ENCODE measurements at regions not wholly inside any gene's neighbourhood (a gene's known extent, or its start where the extent isn't known, plus 50 kb on each side); places are given as distances from the start of the nearest gene placed in this dataset.
"Not testable (repeated sequence)": the region's sequence is repeated elsewhere in the genome, so short reads cannot be mapped to it uniquely, and the experiment has no call there.

- no peak for DNase-seq (ENCODE audit: low read depth in 6 of 9, low spot score in 9 of 9)
- H3K27me3 ChIP-seq (ENCODE audit: control insufficient read depth in 2 of 2, insufficient read depth in 1 of 2, low read length in 1 of 2), result no peaks in the 10 kb centered on the region
- no peak overlapping the region for H3K27ac ChIP-seq (ENCODE audit: low read depth in 1 of 2, low read length in 1 of 2)
- H3K9me3 ChIP-seq (ENCODE audit: control insufficient read depth in 2 of 2, insufficient read depth in 1 of 2, low read length in 1 of 2), result peaks cover 0 to 3% of the 10 kb centered on the region in 2 donors
- no peak overlapping the region for H3K4me3 ChIP-seq (ENCODE audit: low read length in 2 of 2)
- H3K4me1 ChIP-seq (ENCODE audit: control insufficient read depth in 2 of 2, insufficient read depth in 2 of 2, low read length in 2 of 2), result no peaks in the 10 kb centered on the region
- H3K36me3 ChIP-seq (ENCODE audit: control insufficient read depth in 2 of 2, insufficient read depth in 2 of 2, low read length in 1 of 2), result no peaks in the 10 kb centered on the region
Observed at GRCh38 chr5:114859438-114859735, 310.3 kb downstream of the TRIM36 start.

GRCh38 chr5:114858665-114859437 lies 310.9 kb downstream of the TRIM36 start:
- no peak overlapping the region for H3K4me3 ChIP-seq (ENCODE audit: low read length in 2 of 2)

GRCh38 chr5:114857941-114858551 lies 311.7 kb downstream of the TRIM36 start:
- H3K27ac ChIP-seq (ENCODE audit: low read depth in 1 of 2, low read length in 1 of 2), result no peak overlapping the region
- H3K36me3 ChIP-seq (ENCODE audit: control insufficient read depth in 2 of 2, insufficient read depth in 2 of 2, low read length in 1 of 2), result no peaks in the 10 kb centered on the region
- H3K4me3 ChIP-seq (ENCODE audit: low read length in 2 of 2), result no peak overlapping the region
- peak in 1 of 9 donors; percentile 11 for DNase-seq (ENCODE audit: low read depth in 6 of 9, low spot score in 9 of 9)
- 41% methylated on average over 22 of the region's 22 CpGs for WGBS
- H3K4me1 ChIP-seq (ENCODE audit: control insufficient read depth in 2 of 2, insufficient read depth in 2 of 2, low read length in 2 of 2), result no peaks in the 10 kb centered on the region
- no peaks in the 10 kb centered on the region for H3K27me3 ChIP-seq (ENCODE audit: control insufficient read depth in 2 of 2, insufficient read depth in 1 of 2, low read length in 1 of 2)
- no peaks in the 10 kb centered on the region for H3K9me3 ChIP-seq (ENCODE audit: control insufficient read depth in 2 of 2, insufficient read depth in 1 of 2, low read length in 1 of 2)

More at GRCh38 chr5:114858665-114859437, 310.9 kb downstream of the TRIM36 start:
- H3K36me3 ChIP-seq (ENCODE audit: control insufficient read depth in 2 of 2, insufficient read depth in 2 of 2, low read length in 1 of 2), result no peaks in the 10 kb centered on the region
- DNase-seq (ENCODE audit: low read depth in 6 of 9, low spot score in 9 of 9), result no peak
- H3K27me3 ChIP-seq (ENCODE audit: control insufficient read depth in 2 of 2, insufficient read depth in 1 of 2, low read length in 1 of 2), result no peaks in the 10 kb centered on the region
- H3K4me1 ChIP-seq (ENCODE audit: control insufficient read depth in 2 of 2, insufficient read depth in 2 of 2, low read length in 2 of 2), result no peaks in the 10 kb centered on the region
- no peak overlapping the region for H3K27ac ChIP-seq (ENCODE audit: low read depth in 1 of 2, low read length in 1 of 2)
- 92% methylated on average over 7 of the region's 7 CpGs for WGBS
- no peaks in the 10 kb centered on the region for H3K9me3 ChIP-seq (ENCODE audit: control insufficient read depth in 2 of 2, insufficient read depth in 1 of 2, low read length in 1 of 2)

- not testable (repeated sequence) for H3K36me3 ChIP-seq (ENCODE audit: control insufficient read depth in 2 of 2, insufficient read depth in 2 of 2, low read length in 1 of 2); H3K9me3 ChIP-seq (ENCODE audit: control insufficient read depth in 2 of 2, insufficient read depth in 1 of 2, low read length in 1 of 2); H3K27me3 ChIP-seq (ENCODE audit: control insufficient read depth in 2 of 2, insufficient read depth in 1 of 2, low read length in 1 of 2); H3K4me3 ChIP-seq (ENCODE audit: low read length in 2 of 2); H3K4me1 ChIP-seq (ENCODE audit: control insufficient read depth in 2 of 2, insufficient read depth in 2 of 2, low read length in 2 of 2); DNase-seq (ENCODE audit: low read depth in 6 of 9, low spot score in 9 of 9); H3K27ac ChIP-seq (ENCODE audit: low read depth in 1 of 2, low read length in 1 of 2)
- WGBS, result 86% methylated on average over 9 of the region's 9 CpGs
Observed at GRCh38 chr5:114844711-114845110, 325.0 kb downstream of the TRIM36 start.

- H3K4me1 ChIP-seq (ENCODE audit: control insufficient read depth in 2 of 2, insufficient read depth in 2 of 2, low read length in 2 of 2), result no peaks in the 10 kb centered on the region
Observed at GRCh38 chr5:114839360-114839759, 330.3 kb downstream of the TRIM36 start.

GRCh38 chr5:114838937-114839336 lies 330.8 kb downstream of the TRIM36 start:
- Histone ChIP-seq H3K27me3 (ENCODE audit: control insufficient read depth in 2 of 2, insufficient read depth in 1 of 2, low read length in 1 of 2) (no peaks in the 10 kb centered on the region), H3K36me3 (ENCODE audit: control insufficient read depth in 2 of 2, insufficient read depth in 2 of 2, low read length in 1 of 2) (no peaks in the 10 kb centered on the region), H3K9me3 (ENCODE audit: control insufficient read depth in 2 of 2, insufficient read depth in 1 of 2, low read length in 1 of 2) (peaks cover 0 to 4% of the 10 kb centered on the region in 2 donors), H3K27ac (ENCODE audit: low read depth in 1 of 2, low read length in 1 of 2) (no peak overlapping the region), H3K4me3 (ENCODE audit: low read length in 2 of 2) (no peak overlapping the region), H3K4me1 (ENCODE audit: control insufficient read depth in 2 of 2, insufficient read depth in 2 of 2, low read length in 2 of 2) (no peaks in the 10 kb centered on the region)
- 65% methylated on average over 2 of the region's 2 CpGs for WGBS
- DNase-seq (ENCODE audit: low read depth in 6 of 9, low spot score in 9 of 9), result no peak

More at GRCh38 chr5:114839360-114839759, 330.3 kb downstream of the TRIM36 start:
- Histone ChIP-seq H3K36me3 (ENCODE audit: control insufficient read depth in 2 of 2, insufficient read depth in 2 of 2, low read length in 1 of 2) (no peaks in the 10 kb centered on the region), H3K4me3 (ENCODE audit: low read length in 2 of 2) (no peak overlapping the region), H3K27me3 (ENCODE audit: control insufficient read depth in 2 of 2, insufficient read depth in 1 of 2, low read length in 1 of 2) (no peaks in the 10 kb centered on the region), H3K27ac (ENCODE audit: low read depth in 1 of 2, low read length in 1 of 2) (no peak overlapping the region), H3K9me3 (ENCODE audit: control insufficient read depth in 2 of 2, insufficient read depth in 1 of 2, low read length in 1 of 2) (peaks cover 0 to 4% of the 10 kb centered on the region in 2 donors)
- 88% methylated on average over 5 of the region's 5 CpGs for WGBS
- DNase-seq (ENCODE audit: low read depth in 6 of 9, low spot score in 9 of 9), result no peak

GRCh38 chr5:114830114-114830513 lies 339.6 kb downstream of the TRIM36 start:
- H3K27me3 ChIP-seq (ENCODE audit: control insufficient read depth in 2 of 2, insufficient read depth in 1 of 2, low read length in 1 of 2), result no peaks in the 10 kb centered on the region
- no peaks in the 10 kb centered on the region for H3K36me3 ChIP-seq (ENCODE audit: control insufficient read depth in 2 of 2, insufficient read depth in 2 of 2, low read length in 1 of 2)
- H3K4me3 ChIP-seq (ENCODE audit: low read length in 2 of 2), result no peak overlapping the region
- H3K4me1 ChIP-seq (ENCODE audit: control insufficient read depth in 2 of 2, insufficient read depth in 2 of 2, low read length in 2 of 2), result no peaks in the 10 kb centered on the region
- DNase-seq (ENCODE audit: low read depth in 6 of 9, low spot score in 9 of 9), result no peak
- no peak overlapping the region for H3K27ac ChIP-seq (ENCODE audit: low read depth in 1 of 2, low read length in 1 of 2)
- WGBS, result 74% methylated on average over 2 of the region's 2 CpGs
- H3K9me3 ChIP-seq (ENCODE audit: control insufficient read depth in 2 of 2, insufficient read depth in 1 of 2, low read length in 1 of 2), result peaks cover 0 to 14% of the 10 kb centered on the region in 2 donors

- H3K4me1 ChIP-seq (ENCODE audit: control insufficient read depth in 2 of 2, insufficient read depth in 2 of 2, low read length in 2 of 2), result no peaks in the 10 kb centered on the region
- H3K4me3 ChIP-seq (ENCODE audit: low read length in 2 of 2), result no peak overlapping the region
- DNase-seq (ENCODE audit: low read depth in 6 of 9, low spot score in 9 of 9), result no peak
- no peaks in the 10 kb centered on the region for H3K36me3 ChIP-seq (ENCODE audit: control insufficient read depth in 2 of 2, insufficient read depth in 2 of 2, low read length in 1 of 2)
- peaks cover 0 to 12% of the 10 kb centered on the region in 2 donors for H3K9me3 ChIP-seq (ENCODE audit: control insufficient read depth in 2 of 2, insufficient read depth in 1 of 2, low read length in 1 of 2)
- no peak overlapping the region for H3K27ac ChIP-seq (ENCODE audit: low read depth in 1 of 2, low read length in 1 of 2)
- no peaks in the 10 kb centered on the region for H3K27me3 ChIP-seq (ENCODE audit: control insufficient read depth in 2 of 2, insufficient read depth in 1 of 2, low read length in 1 of 2)
Observed at GRCh38 chr5:114822863-114823262, 346.8 kb downstream of the TRIM36 start.

GRCh38 chr5:114822436-114822835 lies 347.3 kb downstream of the TRIM36 start:
- Histone ChIP-seq H3K4me3 (ENCODE audit: low read length in 2 of 2) (no peak overlapping the region), H3K36me3 (ENCODE audit: control insufficient read depth in 2 of 2, insufficient read depth in 2 of 2, low read length in 1 of 2) (no peaks in the 10 kb centered on the region), H3K27me3 (ENCODE audit: control insufficient read depth in 2 of 2, insufficient read depth in 1 of 2, low read length in 1 of 2) (no peaks in the 10 kb centered on the region), H3K27ac (ENCODE audit: low read depth in 1 of 2, low read length in 1 of 2) (no peak overlapping the region), H3K4me1 (ENCODE audit: control insufficient read depth in 2 of 2, insufficient read depth in 2 of 2, low read length in 2 of 2) (no peaks in the 10 kb centered on the region), H3K9me3 (ENCODE audit: control insufficient read depth in 2 of 2, insufficient read depth in 1 of 2, low read length in 1 of 2) (peaks cover 0 to 12% of the 10 kb centered on the region in 2 donors)
- 75% methylated on average over 1 of the region's 1 CpG for WGBS
- DNase-seq (ENCODE audit: low read depth in 6 of 9, low spot score in 9 of 9), result no peak

Data from thymus (tissue), 11 donors.